ENCODE measurements at regions not wholly inside any gene's neighbourhood (a gene's known extent, or its start where the extent isn't known, plus 50 kb on each side); places are given as distances from the start of the nearest gene placed in this dataset.

GRCh38 chr5:114265432-114266060, 96.3 kb upstream of the KCNN2 start:
- Histone ChIP-seq H3K4me1 (ENCODE audit: low read length) (no peaks in the 10 kb centered on the region), H2AFZ (ENCODE audit: low read depth, low read length) (no peak overlapping the region), H3K4me2 (ENCODE audit: low read length) (no peak overlapping the region), H3K27ac (ENCODE audit: low read length) (no peak overlapping the region), H3K9me3 (ENCODE audit: insufficient read depth, low read length) (no peaks in the 10 kb centered on the region), H3K9ac (ENCODE audit: low read length) (no peak overlapping the region), H3K79me2 (ENCODE audit: low read length) (no peaks in the 10 kb centered on the region), H3K27me3 (ENCODE audit: low read depth, low read length) (no peaks in the 10 kb centered on the region), H3K4me3 (ENCODE audit: low read length) (no peak overlapping the region), H3K36me3 (replicated peaks; ENCODE audit: low read depth, low read length) (no peaks in the 10 kb centered on the region), H4K20me1 (ENCODE audit: insufficient read depth, low read length) (no peaks in the 10 kb centered on the region)
- TF ChIP-seq EZH2phosphoT487 (IDR thresholded peaks at IDR 0.05; ENCODE audit: low read depth), result no peak
- TF ChIP-seq, protein P1, sequence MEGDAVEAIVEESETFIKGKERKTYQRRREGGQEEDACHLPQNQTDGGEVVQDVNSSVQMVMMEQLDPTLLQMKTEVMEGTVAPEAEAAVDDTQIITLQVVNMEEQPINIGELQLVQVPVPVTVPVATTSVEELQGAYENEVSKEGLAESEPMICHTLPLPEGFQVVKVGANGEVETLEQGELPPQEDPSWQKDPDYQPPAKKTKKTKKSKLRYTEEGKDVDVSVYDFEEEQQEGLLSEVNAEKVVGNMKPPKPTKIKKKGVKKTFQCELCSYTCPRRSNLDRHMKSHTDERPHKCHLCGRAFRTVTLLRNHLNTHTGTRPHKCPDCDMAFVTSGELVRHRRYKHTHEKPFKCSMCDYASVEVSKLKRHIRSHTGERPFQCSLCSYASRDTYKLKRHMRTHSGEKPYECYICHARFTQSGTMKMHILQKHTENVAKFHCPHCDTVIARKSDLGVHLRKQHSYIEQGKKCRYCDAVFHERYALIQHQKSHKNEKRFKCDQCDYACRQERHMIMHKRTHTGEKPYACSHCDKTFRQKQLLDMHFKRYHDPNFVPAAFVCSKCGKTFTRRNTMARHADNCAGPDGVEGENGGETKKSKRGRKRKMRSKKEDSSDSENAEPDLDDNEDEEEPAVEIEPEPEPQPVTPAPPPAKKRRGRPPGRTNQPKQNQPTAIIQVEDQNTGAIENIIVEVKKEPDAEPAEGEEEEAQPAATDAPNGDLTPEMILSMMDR (IDR thresholded peaks at IDR 0.05; ENCODE audit: low read depth, low read length), result no peak

DNA sequence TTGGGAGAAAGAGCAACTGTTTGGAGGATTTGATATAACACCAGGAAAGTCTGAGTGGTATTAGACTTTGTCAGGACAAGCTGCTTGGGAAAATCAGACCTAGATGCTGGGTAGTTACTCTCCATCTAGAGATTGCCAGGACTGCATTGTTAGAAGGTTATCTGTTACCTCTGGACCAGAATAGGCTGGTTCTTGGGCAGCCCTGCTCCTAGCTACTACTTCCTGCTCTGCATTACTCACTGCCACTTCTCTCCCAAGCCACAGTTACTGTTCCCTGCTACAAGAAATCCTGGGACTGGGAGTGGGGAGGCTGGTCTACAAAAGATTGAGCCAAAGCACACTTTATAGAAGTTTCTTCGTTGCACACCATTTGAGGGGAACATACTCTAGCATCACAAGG, 95.5 kb upstream of the KCNN2 start:
- no peak overlapping the region for H3K4me3 ChIP-seq (ENCODE audit: low read length)
- no peaks in the 10 kb centered on the region for H3K4me1 ChIP-seq (ENCODE audit: low read length)
- no peak overlapping the region for H3K9ac ChIP-seq (ENCODE audit: low read length)
- no peak overlapping the region for H2AFZ ChIP-seq (ENCODE audit: low read depth, low read length)
- TF ChIP-seq, protein P1 (IDR thresholded peaks at IDR 0.05; ENCODE audit: low read depth, low read length), result no peak
- no peak for TF ChIP-seq EZH2phosphoT487 (IDR thresholded peaks at IDR 0.05; ENCODE audit: low read depth)
- H3K27me3 ChIP-seq (ENCODE audit: low read depth, low read length), result no peaks in the 10 kb centered on the region
- H3K27ac ChIP-seq (ENCODE audit: low read length), result no peak overlapping the region
- no peak overlapping the region for H3K4me2 ChIP-seq (ENCODE audit: low read length)
- no peaks in the 10 kb centered on the region for H3K9me3 ChIP-seq (ENCODE audit: insufficient read depth, low read length)
- no peaks in the 10 kb centered on the region for H4K20me1 ChIP-seq (ENCODE audit: insufficient read depth, low read length)
- no peaks in the 10 kb centered on the region for H3K36me3 ChIP-seq (replicated peaks; ENCODE audit: low read depth, low read length)
- no peaks in the 10 kb centered on the region for H3K79me2 ChIP-seq (ENCODE audit: low read length)

DNA sequence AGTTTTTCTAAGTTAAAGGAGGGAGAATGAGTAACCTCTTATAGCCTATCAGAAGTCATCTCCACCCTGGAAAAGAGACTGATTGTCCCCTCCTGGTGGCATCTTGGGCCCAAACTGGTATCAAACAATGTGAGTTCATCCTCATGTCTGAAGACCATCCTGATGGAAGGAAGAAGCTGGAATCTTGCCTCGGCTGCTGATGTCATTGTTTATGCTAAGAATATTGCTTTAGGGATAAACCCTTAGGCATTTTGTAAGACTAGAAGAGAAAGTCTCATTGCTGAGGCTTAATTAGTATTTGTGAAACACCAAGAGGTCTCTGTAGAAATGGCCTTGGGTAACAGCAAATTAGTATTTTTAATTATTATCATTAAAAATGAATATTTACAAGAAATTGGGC, 65.7 kb upstream of the KCNN2 start:
- no peaks in the 10 kb centered on the region for H3K4me1 ChIP-seq (ENCODE audit: low read length)
- H3K4me3 ChIP-seq (ENCODE audit: low read length), result no peak overlapping the region
- no peak overlapping the region for H3K27ac ChIP-seq (ENCODE audit: low read length)
- no peaks in the 10 kb centered on the region for H3K27me3 ChIP-seq (ENCODE audit: low read depth, low read length)
- H2AFZ ChIP-seq (ENCODE audit: low read depth, low read length), result no peak overlapping the region
- no peaks in the 10 kb centered on the region for H3K9me3 ChIP-seq (ENCODE audit: insufficient read depth, low read length)
- H4K20me1 ChIP-seq (ENCODE audit: insufficient read depth, low read length), result no peaks in the 10 kb centered on the region
- TF ChIP-seq, protein P1 (IDR thresholded peaks at IDR 0.05; ENCODE audit: low read depth, low read length), result no peak
- TF ChIP-seq EZH2phosphoT487 (IDR thresholded peaks at IDR 0.05; ENCODE audit: low read depth), result no peak
- no peaks in the 10 kb centered on the region for H3K36me3 ChIP-seq (replicated peaks; ENCODE audit: low read depth, low read length)
- H3K79me2 ChIP-seq (ENCODE audit: low read length), result no peaks in the 10 kb centered on the region
- H3K9ac ChIP-seq (ENCODE audit: low read length), result no peak overlapping the region
- no peak overlapping the region for H3K4me2 ChIP-seq (ENCODE audit: low read length)

GRCh38 chr5:114297915-114298314, 64.0 kb upstream of the KCNN2 start:
- TF ChIP-seq, protein P1 (IDR thresholded peaks at IDR 0.05; ENCODE audit: low read depth, low read length), result no peak
- TF ChIP-seq EZH2phosphoT487 (IDR thresholded peaks at IDR 0.05; ENCODE audit: low read depth), result no peak

More at GRCh38 chr5:114297915-114298314, 64.0 kb upstream of the KCNN2 start:
- H2AFZ ChIP-seq (ENCODE audit: low read depth, low read length), result no peak overlapping the region
- no peaks in the 10 kb centered on the region for H3K36me3 ChIP-seq (replicated peaks; ENCODE audit: low read depth, low read length)
- no peak overlapping the region for H3K9ac ChIP-seq (ENCODE audit: low read length)
- no peak overlapping the region for H3K4me3 ChIP-seq (ENCODE audit: low read length)
- no peaks in the 10 kb centered on the region for H3K27me3 ChIP-seq (ENCODE audit: low read depth, low read length)
- H3K4me1 ChIP-seq (ENCODE audit: low read length), result no peaks in the 10 kb centered on the region
- H3K9me3 ChIP-seq (ENCODE audit: insufficient read depth, low read length), result no peaks in the 10 kb centered on the region
- H3K79me2 ChIP-seq (ENCODE audit: low read length), result no peaks in the 10 kb centered on the region
- no peaks in the 10 kb centered on the region for H4K20me1 ChIP-seq (ENCODE audit: insufficient read depth, low read length)
- H3K27ac ChIP-seq (ENCODE audit: low read length), result no peak overlapping the region
- no peak overlapping the region for H3K4me2 ChIP-seq (ENCODE audit: low read length)
